ENCODE measurements at regions not wholly inside any gene's neighbourhood (a gene's known extent, or its start where the extent isn't known, plus 50 kb on each side); places are given as distances from the start of the nearest gene placed in this dataset.

- TF ChIP-seq CTCF (IDR thresholded peaks at IDR 0.05): no peak
- no peak for TF ChIP-seq POLR2AphosphoS5 (IDR thresholded peaks at IDR 0.05)
- TF ChIP-seq POLR2A (IDR thresholded peaks at IDR 0.05): no peak
- no peak for TF ChIP-seq EP300 (IDR thresholded peaks at IDR 0.05)
These were observed 146.1 kb upstream of the DPYD start for GRCh38 chr1:98066911-98067310.
